Panc1 (cell line): ENCODE measurements at regions not wholly inside any gene's neighbourhood (a gene's known extent, or its start where the extent isn't known, plus 50 kb on each side); places are given as distances from the start of the nearest gene placed in this dataset.

Experiments
- ATAC-seq: fragments of 200-7000 bp; cut with Tn5 transposase; 2 replicates; pipeline ENCODE4 v1.9.1; 2020; ENCODE audit warnings: mild to moderate bottlenecking, moderate library complexity
- BruUV-seq: library from RNA; stranded (reverse); fragments of 400-500 nt; replicated peaks from 2 replicates; lab custom pipeline; 2021; lab: Mats Ljungman, UMichigan
- CTCF ChIA-PET: fragments of 300-600 bp; sonication (Branson Sonifier 250); formaldehyde crosslinking; loops from one replicate; lab custom pipeline; 2022; ENCODE audit warnings: antibody characterized with exemption; lab: Charles Lee
- POLR2A ChIA-PET: fragments of 300-600 bp; sonication (Branson Sonifier 250); formaldehyde crosslinking; loops from one replicate; lab custom pipeline; 2022; ENCODE audit warnings: antibody characterized with exemption; lab: Charles Lee
- DNase-seq: peaks from one replicate; pipeline ENCODE4 v3.0.0-alpha.2; 2010; ENCODE audit warnings: low read depth, low spot score
- H3K27ac ChIP-seq: 2 replicates; pipeline ENCODE4 v1.5.1; 2011; ENCODE audit warnings: mild to moderate bottlenecking, low read length, inconsistent platforms
- H3K27me3 ChIP-seq: fragments of 200-500 bp; sonication (Bioruptor generic); 2 replicates; pipeline ENCODE4 v1.6.0; 2014; ENCODE audit warnings: low read length, inconsistent platforms; ENCODE audit not compliant: control insufficient read depth, insufficient read depth
- H3K36me3 ChIP-seq: fragments of 200-500 bp; sonication (Bioruptor generic); 2 replicates; pipeline ENCODE4 v1.5.1; 2014; ENCODE audit warnings: inconsistent platforms, mild to moderate bottlenecking, low read length, moderate library complexity; ENCODE audit not compliant: control insufficient read depth, insufficient read depth
- H3K4me1 ChIP-seq: 2 replicates; pipeline ENCODE4 v1.5.1; 2011; ENCODE audit warnings: inconsistent platforms, mild to moderate bottlenecking, low read length, moderate library complexity; ENCODE audit not compliant: control insufficient read depth, insufficient read depth
- H3K4me3 ChIP-seq, 2 experiments: 2 replicates each; pipeline ENCODE4 v1.5.1; 2011 to 2012; ENCODE audit warnings: low read depth in 2 of 2, low read length in 2 of 2, mild to moderate bottlenecking in 2 of 2, inconsistent platforms in 1 of 2, moderate library complexity in 1 of 2
- H3K9me3 ChIP-seq: fragments of 200-500 bp; sonication (Bioruptor generic); 2 replicates; pipeline ENCODE4 v1.5.1; 2014; ENCODE audit warnings: low read depth, mild to moderate bottlenecking, inconsistent platforms, low read length, moderate library complexity; ENCODE audit not compliant: control insufficient read depth, insufficient read depth
- POLR2AphosphoS5 ChIP-seq: IDR thresholded peaks from 2 replicates; pipeline ENCODE4 v1.6.1; 2012; ENCODE audit warnings: mild to moderate bottlenecking, low read depth, low read length, moderate library complexity
- REST ChIP-seq, 2 experiments: IDR thresholded peaks; 2 replicates each; pipeline ENCODE4 v1.6.1; 2011 to 2012; ENCODE audit warnings: low read depth in 2 of 2, control low read depth in 1 of 2, low read length in 1 of 2, mild to moderate bottlenecking in 1 of 2, moderate library complexity in 1 of 2; ENCODE audit not compliant: insufficient read depth in 1 of 2
- SIN3A ChIP-seq: IDR thresholded peaks from 2 replicates; pipeline ENCODE4 v1.6.1; 2012; ENCODE audit warnings: low read depth, mild to moderate bottlenecking, low read length, moderate library complexity, borderline replicate concordance; ENCODE audit not compliant: insufficient read depth
- TCF7L2 ChIP-seq: IDR thresholded peaks from 2 replicates; pipeline ENCODE4 v1.6.1; 2011; ENCODE audit warnings: mild to moderate bottlenecking, low read depth, low read length, inconsistent platforms
- in situ Hi-C: cut with HindIII; loops from 2 replicates; pipeline ENCODE4 v1.10.0; 2016; ENCODE audit warnings: low sequenced_read_pairs, low pct_unique_long_range_greater_than_20kb
- intact Hi-C: fragments of 100-400 bp; cut with micrococcal nuclease; formaldehyde crosslinking; loops from one replicate; pipeline ENCODE4 v1.10.0; 2022; ENCODE audit not compliant: unreplicated experiment
- TF ChIP-seq, protein P1 (sequence below): fragments of 450-650 bp; IDR thresholded peaks from 2 replicates; pipeline ENCODE4 v1.5.1; 2017; ENCODE audit warnings: mild to moderate bottlenecking

DNA sequence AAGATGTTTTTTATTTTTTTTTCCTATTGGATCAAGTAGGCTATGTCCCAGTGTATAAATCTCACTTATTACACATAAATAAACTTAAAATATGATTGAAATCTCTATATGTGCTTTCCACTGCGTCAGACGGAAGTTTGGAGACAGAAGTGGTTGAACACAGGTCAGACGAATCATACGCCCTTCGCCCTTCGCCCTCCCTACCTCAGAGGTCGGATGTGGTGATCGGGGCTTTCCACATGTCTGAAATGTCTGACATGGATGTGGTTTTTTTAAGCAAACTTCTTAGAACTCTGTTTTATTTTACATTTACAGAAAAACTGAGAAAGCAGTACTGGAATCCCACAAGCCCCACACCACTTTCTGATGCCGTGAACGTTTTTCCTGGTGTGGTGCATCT lies 344.4 kb downstream of the THBS2 start:
- CTCF ChIA-PET, result no interaction called here
- TF ChIP-seq REST (IDR thresholded peaks at IDR 0.05; ENCODE audit: insufficient read depth in 1 of 2, low read depth in 2 of 2, low read length in 1 of 2), result no peak
- TF ChIP-seq TCF7L2, result no peak
- no peak for TF ChIP-seq POLR2AphosphoS5
- TF ChIP-seq, protein P1, sequence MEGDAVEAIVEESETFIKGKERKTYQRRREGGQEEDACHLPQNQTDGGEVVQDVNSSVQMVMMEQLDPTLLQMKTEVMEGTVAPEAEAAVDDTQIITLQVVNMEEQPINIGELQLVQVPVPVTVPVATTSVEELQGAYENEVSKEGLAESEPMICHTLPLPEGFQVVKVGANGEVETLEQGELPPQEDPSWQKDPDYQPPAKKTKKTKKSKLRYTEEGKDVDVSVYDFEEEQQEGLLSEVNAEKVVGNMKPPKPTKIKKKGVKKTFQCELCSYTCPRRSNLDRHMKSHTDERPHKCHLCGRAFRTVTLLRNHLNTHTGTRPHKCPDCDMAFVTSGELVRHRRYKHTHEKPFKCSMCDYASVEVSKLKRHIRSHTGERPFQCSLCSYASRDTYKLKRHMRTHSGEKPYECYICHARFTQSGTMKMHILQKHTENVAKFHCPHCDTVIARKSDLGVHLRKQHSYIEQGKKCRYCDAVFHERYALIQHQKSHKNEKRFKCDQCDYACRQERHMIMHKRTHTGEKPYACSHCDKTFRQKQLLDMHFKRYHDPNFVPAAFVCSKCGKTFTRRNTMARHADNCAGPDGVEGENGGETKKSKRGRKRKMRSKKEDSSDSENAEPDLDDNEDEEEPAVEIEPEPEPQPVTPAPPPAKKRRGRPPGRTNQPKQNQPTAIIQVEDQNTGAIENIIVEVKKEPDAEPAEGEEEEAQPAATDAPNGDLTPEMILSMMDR, result no peak
- TF ChIP-seq SIN3A, result no peak
- no peak for DNase-seq
- POLR2A ChIA-PET, result no interaction called here
- no peak for ATAC-seq
- H3K27ac ChIP-seq, result no peak overlapping the region
- no peaks in the 10 kb centered on the region; the same call in 1 of the 2 replicates for H3K27me3 ChIP-seq
- no peaks in the 10 kb centered on the region for H3K4me1 ChIP-seq
- intact Hi-C loops, result no loop called here
- BruUV-seq, result no TSS peak
- H3K9me3 ChIP-seq, result no peaks in the 10 kb centered on the region
- in situ Hi-C loops, result no loop called here
- no peak overlapping the region for H3K4me3 ChIP-seq
- H3K36me3 ChIP-seq, result no peaks in the 10 kb centered on the region

GRCh38 chr6:168908887-168909286 lies 344.8 kb downstream of the THBS2 start:
- POLR2A ChIA-PET, result no interaction called here
- in situ Hi-C loops (no loop called here), intact Hi-C loops (no loop called here)
- Histone ChIP-seq H3K4me3 (no peak overlapping the region), H3K9me3 (no peaks in the 10 kb centered on the region), H3K4me1 (no peaks in the 10 kb centered on the region), H3K36me3 (no peaks in the 10 kb centered on the region), H3K27me3 (no peaks in the 10 kb centered on the region; the same call in 1 of the 2 replicates), H3K27ac (no peak overlapping the region)
- ATAC-seq (no peak), DNase-seq (no peak)
- no TSS peak for BruUV-seq
- CTCF ChIA-PET, result no interaction called here
- TF ChIP-seq REST (IDR thresholded peaks at IDR 0.05; ENCODE audit: insufficient read depth in 1 of 2, low read depth in 2 of 2, low read length in 1 of 2) (no peak), TCF7L2 (no peak), POLR2AphosphoS5 (no peak), SIN3A (no peak)
- TF ChIP-seq, protein P1, result no peak
